Esophagus muscularis mucosa (tissue), 3 donors: ENCODE measurements at regions not wholly inside any gene's neighbourhood (a gene's known extent, or its start where the extent isn't known, plus 50 kb on each side); places are given as distances from the start of the nearest gene placed in this dataset.

Experiments used
- EP300 ChIP-seq: sonication (generic); formaldehyde crosslinking; IDR thresholded peaks from one replicate; pipeline ENCODE4 v1.6.1; 2017; ENCODE audit warnings: antibody characterized with exemption
- TF ChIP-seq, protein P1 (sequence below), 3 experiments: fragments of 200-600 bp in 2 of 3; fragments of 450-650 bp in 1 of 3; sonication (generic) in 2 of 3; IDR thresholded peaks; one replicate each; pipeline ENCODE4 v1.5.1; 2017 to 2019; ENCODE audit warnings: antibody characterized with exemption in 3 of 3, mild to moderate bottlenecking in 2 of 3, moderate library complexity in 1 of 3

DNA sequence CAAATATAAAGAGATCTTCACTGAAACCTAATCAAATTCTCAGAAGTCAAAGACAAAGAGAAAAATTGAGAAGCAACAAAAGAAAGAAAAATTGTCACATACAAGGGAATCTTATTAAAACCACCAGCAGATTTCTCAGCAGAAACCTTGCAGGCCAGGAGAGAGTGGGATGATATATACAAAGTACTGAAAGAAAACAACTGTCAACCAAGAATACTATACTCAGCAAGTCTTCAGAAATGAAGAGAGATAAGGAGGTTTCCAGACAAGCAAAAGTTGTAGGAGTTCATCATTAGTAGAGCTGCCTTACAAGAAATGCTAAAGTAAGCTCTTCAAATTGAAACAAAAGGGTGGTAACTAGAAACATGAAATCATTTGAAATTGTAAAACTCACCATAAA is 345.6 kb downstream of the MAFB start:
- TF ChIP-seq, protein P1, sequence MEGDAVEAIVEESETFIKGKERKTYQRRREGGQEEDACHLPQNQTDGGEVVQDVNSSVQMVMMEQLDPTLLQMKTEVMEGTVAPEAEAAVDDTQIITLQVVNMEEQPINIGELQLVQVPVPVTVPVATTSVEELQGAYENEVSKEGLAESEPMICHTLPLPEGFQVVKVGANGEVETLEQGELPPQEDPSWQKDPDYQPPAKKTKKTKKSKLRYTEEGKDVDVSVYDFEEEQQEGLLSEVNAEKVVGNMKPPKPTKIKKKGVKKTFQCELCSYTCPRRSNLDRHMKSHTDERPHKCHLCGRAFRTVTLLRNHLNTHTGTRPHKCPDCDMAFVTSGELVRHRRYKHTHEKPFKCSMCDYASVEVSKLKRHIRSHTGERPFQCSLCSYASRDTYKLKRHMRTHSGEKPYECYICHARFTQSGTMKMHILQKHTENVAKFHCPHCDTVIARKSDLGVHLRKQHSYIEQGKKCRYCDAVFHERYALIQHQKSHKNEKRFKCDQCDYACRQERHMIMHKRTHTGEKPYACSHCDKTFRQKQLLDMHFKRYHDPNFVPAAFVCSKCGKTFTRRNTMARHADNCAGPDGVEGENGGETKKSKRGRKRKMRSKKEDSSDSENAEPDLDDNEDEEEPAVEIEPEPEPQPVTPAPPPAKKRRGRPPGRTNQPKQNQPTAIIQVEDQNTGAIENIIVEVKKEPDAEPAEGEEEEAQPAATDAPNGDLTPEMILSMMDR (IDR thresholded peaks at IDR 0.05), result no peak
- TF ChIP-seq EP300, result no peak
